ENCODE measurements at regions not wholly inside any gene's neighbourhood (a gene's known extent, or its start where the extent isn't known, plus 50 kb on each side); places are given as distances from the start of the nearest gene placed in this dataset.

DNA sequence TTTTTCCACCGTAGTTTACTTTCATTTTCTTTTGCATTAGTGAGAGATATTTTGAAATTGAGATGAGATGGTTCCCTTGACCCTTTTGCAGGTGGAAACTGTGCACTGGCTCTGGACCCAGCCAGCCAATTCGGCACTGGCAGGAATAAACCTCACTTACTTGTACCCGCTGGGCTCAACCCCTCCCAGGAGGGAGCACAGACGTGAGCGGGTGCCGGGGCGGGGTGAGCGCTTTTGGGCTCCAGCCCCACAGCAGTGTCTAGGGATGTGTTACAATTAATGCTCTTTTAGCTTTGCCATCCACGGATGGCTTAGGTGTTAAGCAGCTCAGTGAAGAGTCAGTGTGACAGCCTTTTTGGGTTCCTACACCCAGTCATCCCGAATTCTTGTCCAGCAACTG lies 766.1 kb upstream of the CHD1 start:
- no peak for TF ChIP-seq ZFP3 (CRISPR knock-in tag; IDR thresholded peaks at IDR 0.05)
- TF ChIP-seq, protein P1, sequence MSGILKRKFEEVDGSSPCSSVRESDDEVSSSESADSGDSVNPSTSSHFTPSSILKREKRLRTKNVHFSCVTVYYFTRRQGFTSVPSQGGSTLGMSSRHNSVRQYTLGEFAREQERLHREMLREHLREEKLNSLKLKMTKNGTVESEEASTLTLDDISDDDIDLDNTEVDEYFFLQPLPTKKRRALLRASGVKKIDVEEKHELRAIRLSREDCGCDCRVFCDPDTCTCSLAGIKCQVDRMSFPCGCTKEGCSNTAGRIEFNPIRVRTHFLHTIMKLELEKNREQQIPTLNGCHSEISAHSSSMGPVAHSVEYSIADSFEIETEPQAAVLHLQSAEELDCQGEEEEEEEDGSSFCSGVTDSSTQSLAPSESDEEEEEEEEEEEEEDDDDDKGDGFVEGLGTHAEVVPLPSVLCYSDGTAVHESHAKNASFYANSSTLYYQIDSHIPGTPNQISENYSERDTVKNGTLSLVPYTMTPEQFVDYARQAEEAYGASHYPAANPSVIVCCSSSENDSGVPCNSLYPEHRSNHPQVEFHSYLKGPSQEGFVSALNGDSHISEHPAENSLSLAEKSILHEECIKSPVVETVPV (CRISPR knock-in tag; IDR thresholded peaks at IDR 0.05), result no peak
- TF ChIP-seq GLIS3 (CRISPR knock-in tag; IDR thresholded peaks at IDR 0.05), result no peak
- no peak for TF ChIP-seq PPARA (CRISPR knock-in tag; IDR thresholded peaks at IDR 0.05; ENCODE audit: borderline replicate concordance)
- no peak for TF ChIP-seq CSDC2 (CRISPR knock-in tag; IDR thresholded peaks at IDR 0.05)

Measured in SK-N-SH treated with all-trans-retinoic acid at 6 μM for 48 hours (cell line).